ENCODE measurements at regions not wholly inside any gene's neighbourhood (a gene's known extent, or its start where the extent isn't known, plus 50 kb on each side); places are given as distances from the start of the nearest gene placed in this dataset.
"Not testable (repeated sequence)": the region's sequence is repeated elsewhere in the genome, so short reads cannot be mapped to it uniquely, and the experiment has no call there.

DNA sequence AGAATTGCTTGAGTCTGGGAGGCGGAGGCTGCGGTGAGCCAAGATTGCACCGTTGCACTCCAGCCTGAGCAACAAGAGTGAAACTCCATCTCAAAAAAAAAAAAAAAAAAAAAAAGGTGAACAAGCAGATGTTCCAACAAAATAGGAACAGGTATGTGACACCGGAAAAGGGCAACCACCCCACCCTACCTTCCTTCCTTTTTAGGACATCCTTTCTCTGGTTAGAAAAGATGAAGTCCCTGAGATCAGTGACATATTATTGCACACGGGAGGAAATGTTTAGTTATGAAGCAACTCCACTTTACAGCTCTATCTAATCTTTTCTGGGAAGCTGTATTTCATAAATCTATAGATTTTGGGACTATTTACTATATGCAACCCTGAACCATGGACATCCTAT is 114.2 kb upstream of the MON1B start:
- no peak for DNase-seq

DNA sequence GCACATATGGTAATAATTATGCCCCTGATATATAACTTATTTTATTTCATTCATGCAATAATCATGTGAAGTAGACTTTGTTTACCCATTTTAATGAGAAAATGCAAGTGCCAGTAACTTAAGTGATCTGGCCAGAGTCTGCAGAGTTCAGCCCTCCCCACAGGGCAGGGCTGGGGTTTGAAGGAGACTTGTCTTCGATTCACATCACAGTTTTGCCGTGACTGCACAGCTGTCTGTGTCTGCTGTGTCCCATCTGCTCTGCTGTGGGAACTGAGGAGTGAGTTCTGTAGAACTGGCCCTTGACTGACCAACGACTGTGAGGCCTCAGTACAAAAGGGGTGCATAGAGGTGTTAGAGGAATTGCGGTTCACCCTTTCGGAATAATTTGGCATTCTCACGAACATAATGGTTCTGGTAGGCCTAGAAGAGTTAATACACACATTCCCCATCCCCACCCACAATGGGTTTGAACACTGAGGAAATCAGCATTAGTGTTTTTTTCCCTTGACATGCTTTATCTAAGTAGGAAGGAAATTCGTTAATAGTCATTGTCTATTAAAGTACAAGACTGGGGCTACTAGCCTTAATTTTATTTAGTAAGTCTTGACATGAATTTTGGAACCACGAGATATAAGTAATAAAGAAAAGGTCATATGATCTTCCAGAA is 113.6 kb upstream of the MON1B start:
- DNase-seq: no peak

DNA sequence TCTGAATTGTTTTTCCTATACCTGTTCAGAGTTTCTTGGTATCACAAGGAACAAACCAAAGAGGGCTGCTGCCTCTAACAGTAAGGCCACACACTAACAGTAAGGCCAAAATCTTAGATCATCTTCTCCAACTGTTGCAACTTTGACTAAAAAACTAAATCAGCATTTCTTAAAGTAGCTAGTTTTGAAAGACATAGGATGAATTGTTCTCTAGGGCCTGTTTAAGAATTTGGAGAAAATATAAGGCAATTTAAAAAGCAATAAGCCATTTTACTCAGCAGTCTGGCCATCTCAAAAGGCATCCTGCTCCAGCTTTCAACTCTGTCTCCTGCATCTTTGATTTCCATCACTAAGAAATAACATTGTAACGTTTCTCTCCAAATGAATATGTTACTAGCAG is 105.0 kb upstream of the MON1B start:
- DNase-seq: no peak

DNA sequence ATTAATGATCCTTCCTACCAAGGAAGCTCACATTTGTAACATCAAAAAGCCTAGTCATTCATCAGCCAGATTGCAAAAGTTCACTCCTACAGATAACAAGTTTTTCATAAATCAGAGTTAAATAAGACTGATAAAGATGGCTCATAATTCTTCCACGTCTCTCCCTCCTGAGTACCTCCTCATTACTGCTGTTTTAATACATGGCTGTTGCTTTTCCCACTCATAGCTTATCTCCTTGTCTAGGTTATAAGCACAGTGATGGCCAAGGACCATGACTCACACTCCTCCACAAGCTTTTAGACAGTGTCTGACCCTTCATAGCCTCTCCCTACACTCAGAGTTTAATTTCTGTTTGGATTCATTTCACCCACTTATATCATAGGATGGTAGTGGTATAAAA is 100.9 kb upstream of the MON1B start:
- no peak for DNase-seq

DNA sequence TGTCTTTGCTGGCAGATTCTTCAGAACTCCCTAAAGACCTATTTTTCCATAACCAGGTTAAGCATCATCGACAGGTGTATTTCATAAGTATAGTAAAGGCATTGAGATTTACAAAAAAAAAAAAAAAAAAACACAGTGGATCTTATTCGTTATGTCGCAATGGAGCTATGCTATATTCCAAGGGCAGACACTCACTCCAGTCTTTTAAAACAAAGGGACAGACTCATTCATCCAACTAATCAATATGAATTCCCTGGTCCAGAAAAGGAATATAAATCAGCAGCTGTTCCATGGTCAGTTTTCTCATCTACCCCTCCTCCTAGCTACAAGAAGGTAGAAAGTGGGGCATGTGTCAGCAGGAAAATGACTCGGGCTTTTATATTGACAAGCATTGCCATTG is 97.7 kb upstream of the MON1B start:
- DNase-seq: no peak

DNA sequence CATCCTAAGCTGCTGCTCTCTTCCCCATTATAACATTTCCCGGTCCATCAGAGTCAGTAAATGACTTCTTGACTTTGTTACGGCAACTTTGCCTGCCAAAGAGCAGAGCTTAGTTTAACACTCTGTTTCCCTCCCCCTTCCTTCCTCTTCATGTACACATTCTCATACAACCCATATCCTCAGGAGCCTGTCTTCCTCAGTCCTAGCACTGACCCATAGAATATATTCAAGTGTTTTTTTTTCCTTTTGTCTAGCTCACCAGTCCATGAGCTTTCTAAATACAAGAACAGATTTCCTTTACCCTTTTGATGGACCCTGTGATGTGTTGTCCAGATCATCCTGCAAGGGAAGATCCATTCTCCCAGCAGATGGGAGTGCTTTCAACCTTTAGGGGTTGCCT is 97.0 kb upstream of the MON1B start:
- no peak for DNase-seq

DNA sequence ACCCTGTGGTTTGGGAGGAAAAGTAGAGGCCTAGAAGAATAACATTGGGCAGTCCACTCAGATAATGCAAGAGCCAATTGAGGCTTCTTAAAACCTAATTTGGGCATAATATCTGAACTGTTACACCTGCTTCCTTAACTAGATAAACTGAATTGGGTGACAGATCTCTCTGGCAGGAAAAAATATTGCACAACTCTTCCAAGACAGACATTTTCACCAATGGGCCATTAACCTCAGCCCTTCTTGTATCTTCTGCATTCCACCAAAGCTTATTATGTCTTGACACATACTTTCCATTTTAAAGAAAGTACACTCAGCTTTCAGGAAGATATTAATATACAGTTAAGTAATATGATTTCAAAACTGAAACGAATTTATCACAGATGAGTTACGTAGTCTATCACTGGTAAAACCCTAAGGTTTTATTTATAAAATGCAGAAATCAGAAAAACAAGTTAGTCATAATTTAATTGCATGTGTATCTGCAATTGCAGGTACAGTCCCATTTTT is 79.9 kb upstream of the MON1B start:
- DNase-seq: no peak

DNA sequence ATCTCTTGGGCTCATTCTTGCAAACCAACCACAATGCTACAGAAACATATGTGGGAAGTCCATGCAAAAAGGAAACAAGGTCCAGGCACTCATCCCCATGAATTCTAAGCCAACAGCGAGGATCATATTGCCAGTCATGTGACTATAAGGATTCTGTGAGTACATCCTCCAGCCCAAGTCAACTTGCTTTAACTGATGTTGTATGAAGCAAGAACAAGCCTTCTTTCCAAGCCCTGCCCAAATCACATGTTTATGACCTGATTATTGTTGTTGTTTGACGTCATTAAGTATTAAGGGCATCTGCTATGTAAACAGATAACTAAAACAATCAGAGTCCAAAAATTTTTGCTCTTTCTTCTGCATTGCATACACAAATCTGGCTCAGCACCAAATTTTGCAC is 78.2 kb upstream of the MON1B start:
- no peak for DNase-seq

DNA sequence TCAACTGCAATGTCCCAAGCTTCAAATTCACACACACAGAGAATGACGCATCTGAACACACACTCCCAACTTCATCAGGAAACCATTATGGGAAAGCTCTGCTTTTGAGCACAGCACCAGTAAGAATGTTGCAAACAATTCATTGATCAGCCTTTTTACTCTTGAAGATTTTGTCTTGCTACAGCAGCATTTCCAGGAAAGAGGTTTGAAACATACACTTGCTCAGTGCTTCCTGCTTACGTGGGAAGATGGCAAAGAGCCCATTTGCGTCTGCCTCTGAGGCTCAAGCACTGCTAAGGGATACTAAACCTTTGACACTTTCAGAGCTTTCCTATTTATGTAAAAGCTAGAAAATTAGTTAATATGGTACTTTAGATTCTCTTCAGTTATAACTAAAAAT is 77.2 kb upstream of the MON1B start:
- no peak for DNase-seq

DNA sequence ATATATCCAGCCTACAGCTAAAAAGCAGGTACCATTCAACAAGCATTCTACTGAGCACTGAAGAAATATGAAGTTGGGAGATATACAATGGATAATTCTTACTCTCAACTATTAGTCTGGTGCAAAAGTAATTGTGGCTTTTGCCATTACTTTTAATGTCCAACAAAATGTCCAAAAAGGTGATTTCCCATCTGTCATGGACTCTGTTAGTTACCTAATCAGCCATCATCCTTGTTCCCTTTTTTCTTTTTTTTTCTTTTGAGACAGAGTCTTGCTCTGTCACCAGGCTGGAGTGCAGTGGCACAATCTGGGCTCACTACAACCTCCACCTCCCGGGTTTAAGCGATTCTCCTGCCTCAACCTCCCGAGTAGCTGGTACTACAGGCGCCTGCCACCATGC is 76.6 kb upstream of the MON1B start:
- DNase-seq: not testable (repeated sequence)

DNA sequence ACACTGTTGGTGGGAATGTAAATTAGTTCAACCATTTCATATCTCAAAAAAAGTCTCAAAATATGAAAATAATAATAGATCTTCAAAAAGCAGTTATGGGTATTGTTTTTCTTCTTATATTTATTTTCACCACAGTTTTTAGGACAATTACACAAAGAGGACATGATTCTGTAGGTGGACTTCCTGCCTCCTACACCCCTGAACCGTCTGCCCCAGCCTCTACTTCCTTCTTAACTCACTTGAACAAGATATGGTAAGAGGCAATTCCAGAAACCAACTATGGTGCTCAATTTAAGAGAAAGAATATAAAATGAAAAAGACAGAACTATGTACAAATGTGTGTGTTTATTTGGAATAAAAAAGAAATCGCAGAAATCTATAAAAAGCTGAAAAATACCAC is 74.1 kb upstream of the MON1B start:
- DNase-seq: no peak

DNA sequence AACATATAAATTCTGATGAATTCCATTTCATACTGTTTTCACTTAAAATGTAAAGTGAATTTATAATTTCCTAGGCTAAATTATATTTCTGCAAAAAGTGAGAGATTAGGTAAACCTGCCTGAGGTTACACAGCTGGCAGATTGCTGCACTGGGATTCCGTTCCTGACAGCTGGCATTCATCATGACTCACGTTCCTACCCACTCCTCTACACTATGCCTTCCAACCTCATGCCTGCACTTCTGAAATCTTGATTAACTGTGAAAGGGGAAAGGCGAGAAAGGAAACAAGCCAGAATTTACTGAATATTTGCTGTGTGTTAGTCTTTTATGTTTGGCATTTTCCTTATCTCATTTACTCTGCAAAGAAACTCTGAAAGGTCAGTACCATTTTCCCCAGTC is 73.3 kb upstream of the MON1B start:
- DNase-seq: no peak

DNA sequence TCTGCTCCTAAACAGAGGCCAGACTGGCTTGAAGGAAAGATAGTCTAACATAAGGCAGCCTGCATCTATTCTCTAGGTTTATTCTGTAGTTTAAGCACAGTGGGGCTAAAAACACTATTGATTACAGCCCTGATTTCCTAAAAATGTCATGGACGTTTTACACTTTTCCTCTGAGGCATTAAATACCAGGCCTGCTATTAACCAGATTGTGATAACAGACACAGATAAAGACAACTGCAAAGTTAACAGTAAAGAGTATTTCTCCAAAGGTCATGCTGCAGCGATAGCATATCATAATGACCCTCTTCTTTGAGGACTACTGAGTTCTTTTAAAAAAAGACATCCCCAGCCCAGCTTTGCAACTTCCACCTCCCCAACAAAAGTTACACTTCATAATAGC is 59.6 kb upstream of the MON1B start:
- no peak for DNase-seq

DNA sequence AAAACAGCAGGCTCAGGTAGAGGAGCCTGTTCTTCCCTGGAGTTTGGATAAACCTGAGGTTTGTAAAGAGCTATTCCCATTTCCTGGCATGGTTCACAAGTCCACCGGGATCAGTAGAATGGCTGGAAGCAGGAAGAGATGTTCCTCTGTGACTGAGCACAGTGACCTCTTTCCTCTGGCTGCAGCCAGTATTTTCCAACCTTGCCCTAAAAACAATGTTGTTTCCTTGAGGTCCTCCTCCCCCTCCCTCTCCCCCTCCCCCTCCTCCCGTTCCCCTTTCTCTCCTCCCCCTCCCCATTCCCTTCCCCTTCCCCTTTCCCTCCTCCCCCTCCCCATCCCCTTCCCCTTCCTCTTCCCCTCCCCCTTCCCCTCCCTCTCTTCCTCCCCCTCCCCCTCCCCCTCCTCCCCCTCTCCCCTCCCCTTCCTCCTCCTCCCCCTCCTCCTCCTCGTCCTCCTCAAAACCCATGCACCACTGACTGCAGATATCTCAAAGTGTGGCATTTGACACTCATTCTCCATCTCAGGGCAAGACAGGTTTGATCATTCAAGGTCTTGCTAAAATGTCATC is 58.9 kb upstream of the MON1B start:
- DNase-seq: no peak

DNA sequence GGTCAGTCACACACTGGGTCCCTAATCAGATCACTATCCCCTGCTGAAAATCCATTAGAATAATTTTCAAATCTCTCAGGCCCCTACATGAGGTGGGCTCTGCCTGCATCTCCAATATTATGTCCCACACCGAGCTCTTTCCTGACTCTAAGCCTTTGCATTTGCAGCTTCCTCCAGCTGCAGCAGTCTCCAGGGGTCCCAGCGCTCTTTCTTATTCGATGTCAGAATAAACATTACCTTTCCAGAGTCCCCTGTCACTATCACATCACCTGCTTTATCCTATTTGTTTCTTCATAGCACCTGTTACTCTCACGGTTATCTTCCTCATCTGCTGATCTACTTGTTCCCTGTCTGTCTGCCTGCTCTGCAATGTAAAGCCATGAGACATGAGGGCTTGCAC is 57.3 kb upstream of the MON1B start:
- no peak for DNase-seq

DNA sequence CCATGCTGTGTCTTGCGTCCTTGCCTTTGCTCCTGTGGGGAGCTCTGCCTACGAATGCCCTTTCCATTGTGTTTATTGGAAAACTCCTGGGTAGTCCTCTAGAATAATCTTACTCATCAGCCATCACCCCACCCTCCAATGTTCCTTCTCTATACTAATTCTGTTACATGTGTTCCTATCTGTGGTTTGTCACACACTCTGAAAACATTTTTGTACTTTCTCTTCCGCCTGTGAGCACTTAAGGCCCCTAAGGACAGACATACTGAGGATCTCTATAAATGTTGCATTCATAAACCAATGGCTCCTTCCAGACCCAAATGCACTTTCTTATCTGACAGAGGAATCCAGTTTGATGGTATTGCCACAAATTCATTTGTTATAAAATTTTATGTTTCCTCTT is 53.9 kb upstream of the MON1B start:
- DNase-seq: no peak
